Astrocyte of the spinal cord (primary cell): ENCODE measurements at regions not wholly inside any gene's neighbourhood (a gene's known extent, or its start where the extent isn't known, plus 50 kb on each side); places are given as distances from the start of the nearest gene placed in this dataset.
"Not testable (repeated sequence)": the region's sequence is repeated elsewhere in the genome, so short reads cannot be mapped to it uniquely, and the experiment has no call there.

Source experiments
- DNase-seq: peaks from one replicate; pipeline ENCODE4 v3.0.0; 2011; ENCODE audit warnings: low read depth, low spot score
- H3K4me3 ChIP-seq: 2 replicates; pipeline ENCODE4 v1.5.1; 2011; ENCODE audit warnings: low read depth, mild to moderate bottlenecking, low read length, moderate library complexity
- CTCF ChIP-seq: IDR thresholded peaks from 2 replicates; pipeline ENCODE4 v1.5.1; 2012; ENCODE audit warnings: low read depth, mild to moderate bottlenecking, low read length, inconsistent platforms
- in situ Hi-C: cut with HindIII; loops from 2 replicates; pipeline ENCODE4 v1.10.0; 2017; ENCODE audit warnings: low sequenced_read_pairs

DNA sequence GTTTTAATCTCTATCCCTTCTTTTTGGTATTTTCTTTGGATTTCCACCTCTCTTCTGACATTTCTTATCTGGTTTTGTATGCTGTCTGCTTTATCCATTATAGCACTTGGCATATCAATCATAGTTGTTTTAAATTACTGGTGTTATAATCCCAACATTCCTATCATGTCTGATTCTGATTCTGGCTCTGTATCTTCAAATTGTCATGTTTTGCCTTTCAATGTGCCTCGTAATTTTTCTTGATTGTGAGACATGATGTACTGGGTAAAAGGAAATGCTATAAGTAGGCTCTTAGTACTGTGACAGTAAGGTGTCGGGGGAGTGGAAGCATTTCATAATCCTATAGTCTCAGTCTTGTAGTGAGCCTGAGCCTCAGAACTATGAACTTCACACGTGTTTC, 729.3 kb upstream of the NOVA1 start:
- no peak overlapping the region for H3K4me3 ChIP-seq
- DNase-seq, result no peak
- in situ Hi-C loops, result no loop called here
- TF ChIP-seq CTCF, result no peak

- no peak for TF ChIP-seq CTCF
- H3K4me3 ChIP-seq, result no peak overlapping the region
- in situ Hi-C loops, result no loop called here
- DNase-seq, result no peak
Observed at GRCh38 chr14:27338012-27338411, 740.2 kb upstream of the NOVA1 start.

GRCh38 chr14:27363036-27363435, 765.2 kb upstream of the NOVA1 start:
- H3K4me3 ChIP-seq, in situ Hi-C loops, DNase-seq: not testable (repeated sequence)

- in situ Hi-C loops, result no loop called here
- DNase-seq, result no peak
- no peak for TF ChIP-seq CTCF
Observed at GRCh38 chr14:27366596-27366995, 768.8 kb upstream of the NOVA1 start.

GRCh38 chr14:27367345-27367744, 769.5 kb upstream of the NOVA1 start:
- TF ChIP-seq CTCF, result no peak
- in situ Hi-C loops, result no loop called here
- H3K4me3 ChIP-seq, result no peak overlapping the region
- DNase-seq, result no peak

More at GRCh38 chr14:27366596-27366995, 768.8 kb upstream of the NOVA1 start:
- no peak overlapping the region for H3K4me3 ChIP-seq

- in situ Hi-C loops, result no loop called here
- no peak for DNase-seq
- H3K4me3 ChIP-seq, result no peak overlapping the region
- TF ChIP-seq CTCF, result no peak
Observed at GRCh38 chr14:27370074-27370473, 772.2 kb upstream of the NOVA1 start.

- in situ Hi-C loops, result no loop called here
- TF ChIP-seq CTCF, result no peak
- no peak for DNase-seq
- H3K4me3 ChIP-seq, result no peak overlapping the region
Observed at GRCh38 chr14:27370775-27371174, 772.9 kb upstream of the NOVA1 start.
